ENCODE measurements at regions not wholly inside any gene's neighbourhood (a gene's known extent, or its start where the extent isn't known, plus 50 kb on each side); places are given as distances from the start of the nearest gene placed in this dataset.

GRCh38 chr7:125149151-125149550, 219.5 kb upstream of the POT1 start:
- H3K79me2 ChIP-seq (ENCODE audit: low read depth), result no peaks in the 10 kb centered on the region
- H3K27ac ChIP-seq, result no peak overlapping the region
- TF ChIP-seq EZH2 (IDR thresholded peaks at IDR 0.05; ENCODE audit: low read depth), result no peak
- no peak for TF ChIP-seq CTCF (conservative IDR thresholded peaks at IDR 0.05)
- intact Hi-C loops (cut with micrococcal nuclease; ENCODE audit: unreplicated experiment), result no loop called here
- H2AFZ ChIP-seq, result no peak overlapping the region; the same call in 1 of the 2 replicates
- no peaks in the 10 kb centered on the region; the same call in 1 of the 2 replicates for H4K20me1 ChIP-seq (ENCODE audit: insufficient read depth)
- ChIA-PET POLR2A (ENCODE audit: unreplicated experiment) (no interaction called here), CTCF (no interaction called here)
- H3K4me2 ChIP-seq, result no peak overlapping the region
- DNase-seq, result no peak
- H3F3A ChIP-seq (ENCODE audit: insufficient read depth, low read depth), result no peaks in the 10 kb centered on the region
- H3K4me3 ChIP-seq, result no peak overlapping the region
- no peaks in the 10 kb centered on the region for H3K27me3 ChIP-seq (ENCODE audit: insufficient read depth, low read depth)
- no peaks in the 10 kb centered on the region for H3K4me1 ChIP-seq (replicated peaks; ENCODE audit: insufficient read depth)
- no peaks in the 10 kb centered on the region for H3K36me3 ChIP-seq (ENCODE audit: low read depth)
- 0 out of 2 replicates have a peak, but pooled peaks cover 7% of the 10 kb centered on the region for H3K9me2 ChIP-seq (ENCODE audit: insufficient read depth)
- no peaks in the 10 kb centered on the region for H3K9me3 ChIP-seq (ENCODE audit: insufficient read depth, low read depth)
- no TSS peak for BruUV-seq (replicated peaks)

- H3K36me3 ChIP-seq (ENCODE audit: low read depth), result no peaks in the 10 kb centered on the region
- no peaks in the 10 kb centered on the region for H3F3A ChIP-seq (ENCODE audit: insufficient read depth, low read depth)
- intact Hi-C loops (cut with micrococcal nuclease; ENCODE audit: unreplicated experiment), result no loop called here
- no peaks in the 10 kb centered on the region; the same call in 1 of the 2 replicates for H4K20me1 ChIP-seq (ENCODE audit: insufficient read depth)
- TF ChIP-seq CTCF (conservative IDR thresholded peaks at IDR 0.05), result no peak
- no peak for TF ChIP-seq EZH2 (IDR thresholded peaks at IDR 0.05; ENCODE audit: low read depth)
- H2AFZ ChIP-seq, result no peak overlapping the region
- no peak overlapping the region for H3K27ac ChIP-seq
- H3K9me2 ChIP-seq (ENCODE audit: insufficient read depth), result 0 out of 2 replicates have a peak, but pooled peaks cover 2% of the 10 kb centered on the region
- H3K79me2 ChIP-seq (ENCODE audit: low read depth), result no peaks in the 10 kb centered on the region
- BruUV-seq (replicated peaks), result no TSS peak
- no peaks in the 10 kb centered on the region for H3K9me3 ChIP-seq (ENCODE audit: insufficient read depth, low read depth)
- H3K4me2 ChIP-seq, result no peak overlapping the region
- no peaks in the 10 kb centered on the region for H3K27me3 ChIP-seq (ENCODE audit: insufficient read depth, low read depth)
- H3K4me1 ChIP-seq (replicated peaks; ENCODE audit: insufficient read depth), result no peaks in the 10 kb centered on the region
- no peak overlapping the region for H3K4me3 ChIP-seq
- ChIA-PET CTCF (no interaction called here), POLR2A (ENCODE audit: unreplicated experiment) (no interaction called here)
- DNase-seq, result no peak
Measured at GRCh38 chr7:125147047-125147446, 217.4 kb upstream of the POT1 start.

- DNase-seq, result peak; percentile 8 to 84
- peak overlapping the region; percentile 58 for H2AFZ ChIP-seq
- H3K27me3 ChIP-seq (ENCODE audit: insufficient read depth, low read depth), result no peaks in the 10 kb centered on the region
- BruUV-seq (replicated peaks), result no TSS peak
- POLR2A ChIA-PET (ENCODE audit: unreplicated experiment), result no interaction called here
- intact Hi-C loops (cut with micrococcal nuclease; ENCODE audit: unreplicated experiment), result loop anchor here (2.0 to 5.0 kb wide), 3 partner anchors 62 to 215 kb away; no protein-coding TSS in a partner anchor
- H3K36me3 ChIP-seq (ENCODE audit: low read depth), result no peaks in the 10 kb centered on the region
- peak overlapping the region; percentile 88 for H3K27ac ChIP-seq
- TF ChIP-seq EZH2 (IDR thresholded peaks at IDR 0.05; ENCODE audit: low read depth) (no peak), CTCF (conservative IDR thresholded peaks at IDR 0.05) (no peak)
- H3K4me3 ChIP-seq, result peak overlapping the region; percentile 36
- H3K9me2 ChIP-seq (ENCODE audit: insufficient read depth), result no peaks in the 10 kb centered on the region
- H4K20me1 ChIP-seq (ENCODE audit: insufficient read depth), result no peaks in the 10 kb centered on the region
- peak overlapping the region; percentile 60 for H3K4me2 ChIP-seq
- CTCF ChIA-PET, result no interaction called here
- H3F3A ChIP-seq (ENCODE audit: insufficient read depth, low read depth), result peaks cover 15% of the 10 kb centered on the region
- peaks cover 22% of the 10 kb centered on the region for H3K4me1 ChIP-seq (replicated peaks; ENCODE audit: insufficient read depth)
- H3K79me2 ChIP-seq (ENCODE audit: low read depth), result no peaks in the 10 kb centered on the region
- no peaks in the 10 kb centered on the region for H3K9me3 ChIP-seq (ENCODE audit: insufficient read depth, low read depth)
Measured at GRCh38 chr7:125136755-125137532, 207.3 kb upstream of the POT1 start.
